GM21737 (cell line): ENCODE measurements at regions not wholly inside any gene's neighbourhood (a gene's known extent, or its start where the extent isn't known, plus 50 kb on each side); places are given as distances from the start of the nearest gene placed in this dataset.

Experiments used
- ATAC-seq: cut with Tn5 transposase; IDR thresholded peaks from one replicate; pipeline ENCODE4 v1.9.1; 2021; ENCODE audit warnings: mild to moderate bottlenecking, moderate library complexity; ENCODE audit not compliant: unreplicated experiment

- no peak for ATAC-seq
Observed at GRCh38 chr20:48195121-48195870, 410.0 kb upstream of the SULF2 start.

- no peak for ATAC-seq
Observed at GRCh38 chr20:48194583-48194982, 409.3 kb upstream of the SULF2 start.

GRCh38 chr20:48193627-48194425, 408.5 kb upstream of the SULF2 start:
- no peak for ATAC-seq

GRCh38 chr20:48192109-48192508, 406.8 kb upstream of the SULF2 start:
- ATAC-seq: no peak

- no peak for ATAC-seq
Observed at GRCh38 chr20:48191200-48191599, 405.9 kb upstream of the SULF2 start.

GRCh38 chr20:48190757-48191156, 405.5 kb upstream of the SULF2 start:
- no peak for ATAC-seq

- ATAC-seq: no peak
Observed at GRCh38 chr20:48189181-48189580, 403.9 kb upstream of the SULF2 start.

GRCh38 chr20:48187851-48188250, 402.6 kb upstream of the SULF2 start:
- no peak for ATAC-seq

- ATAC-seq: no peak
Observed at GRCh38 chr20:48186915-48187314, 401.6 kb upstream of the SULF2 start.

- ATAC-seq: no peak
Observed at GRCh38 chr20:48186447-48186846, 401.2 kb upstream of the SULF2 start.

GRCh38 chr20:48184229-48184628, 398.9 kb upstream of the SULF2 start:
- ATAC-seq: no peak

- ATAC-seq: no peak
Observed at GRCh38 chr20:48181261-48181935, 396.1 kb upstream of the SULF2 start.

- ATAC-seq: no peak
Observed at GRCh38 chr20:48180618-48181017, 395.3 kb upstream of the SULF2 start.

GRCh38 chr20:48180024-48180423, 394.7 kb upstream of the SULF2 start:
- ATAC-seq: no peak

GRCh38 chr20:48178633-48179032, 393.4 kb upstream of the SULF2 start:
- no peak for ATAC-seq

- no peak for ATAC-seq
Observed at GRCh38 chr20:48177058-48177457, 391.8 kb upstream of the SULF2 start.

- ATAC-seq: no peak
Observed at GRCh38 chr20:48176139-48176538, 390.9 kb upstream of the SULF2 start.

- ATAC-seq: no peak
Observed at GRCh38 chr20:48175261-48175660, 390.0 kb upstream of the SULF2 start.

GRCh38 chr20:48172357-48172702, 387.0 kb upstream of the SULF2 start:
- no peak for ATAC-seq

GRCh38 chr20:48171626-48172356, 386.5 kb upstream of the SULF2 start:
- no peak for ATAC-seq

- ATAC-seq: no peak
Observed at GRCh38 chr20:48171071-48171470, 385.8 kb upstream of the SULF2 start.
